ENCODE measurements at regions not wholly inside any gene's neighbourhood (a gene's known extent, or its start where the extent isn't known, plus 50 kb on each side); places are given as distances from the start of the nearest gene placed in this dataset.

DNA sequence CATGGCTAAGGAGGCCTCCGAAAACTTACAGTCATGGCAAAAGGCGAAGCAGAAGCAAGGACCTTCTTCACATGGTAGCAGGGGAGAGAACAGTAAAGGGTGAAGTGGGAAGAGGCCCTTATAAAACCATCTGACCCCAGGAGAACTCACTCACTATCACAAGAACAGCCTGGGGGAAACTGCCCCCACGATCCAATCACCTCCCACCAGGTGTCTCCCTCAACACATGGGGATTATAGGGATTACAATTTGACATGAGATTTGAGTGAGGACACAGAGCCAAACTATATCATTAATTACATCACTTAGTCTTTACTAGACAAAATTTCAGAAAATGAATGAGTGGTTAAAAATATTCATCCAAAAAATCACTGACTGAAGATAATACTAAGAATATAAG is 453.6 kb downstream of the COL12A1 start:
- peaks cover 8% of the 10 kb centered on the region for H3K4me1 ChIP-seq
- no peak overlapping the region for H3K27ac ChIP-seq
- TF ChIP-seq, protein P1, sequence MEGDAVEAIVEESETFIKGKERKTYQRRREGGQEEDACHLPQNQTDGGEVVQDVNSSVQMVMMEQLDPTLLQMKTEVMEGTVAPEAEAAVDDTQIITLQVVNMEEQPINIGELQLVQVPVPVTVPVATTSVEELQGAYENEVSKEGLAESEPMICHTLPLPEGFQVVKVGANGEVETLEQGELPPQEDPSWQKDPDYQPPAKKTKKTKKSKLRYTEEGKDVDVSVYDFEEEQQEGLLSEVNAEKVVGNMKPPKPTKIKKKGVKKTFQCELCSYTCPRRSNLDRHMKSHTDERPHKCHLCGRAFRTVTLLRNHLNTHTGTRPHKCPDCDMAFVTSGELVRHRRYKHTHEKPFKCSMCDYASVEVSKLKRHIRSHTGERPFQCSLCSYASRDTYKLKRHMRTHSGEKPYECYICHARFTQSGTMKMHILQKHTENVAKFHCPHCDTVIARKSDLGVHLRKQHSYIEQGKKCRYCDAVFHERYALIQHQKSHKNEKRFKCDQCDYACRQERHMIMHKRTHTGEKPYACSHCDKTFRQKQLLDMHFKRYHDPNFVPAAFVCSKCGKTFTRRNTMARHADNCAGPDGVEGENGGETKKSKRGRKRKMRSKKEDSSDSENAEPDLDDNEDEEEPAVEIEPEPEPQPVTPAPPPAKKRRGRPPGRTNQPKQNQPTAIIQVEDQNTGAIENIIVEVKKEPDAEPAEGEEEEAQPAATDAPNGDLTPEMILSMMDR (IDR thresholded peaks at IDR 0.05): no peak
- TF ChIP-seq POLR2AphosphoS5 (IDR thresholded peaks at IDR 0.05; ENCODE audit: insufficient read depth in 1 of 2, low read depth in 1 of 2) (no peak), POLR2A (IDR thresholded peaks at IDR 0.05) (no peak)
- no peaks in the 10 kb centered on the region for H3K9me3 ChIP-seq
- H3K27me3 ChIP-seq: no peaks in the 10 kb centered on the region
- H3K36me3 ChIP-seq: no peaks in the 10 kb centered on the region
- H3K4me3 ChIP-seq: no peak overlapping the region
- intact Hi-C loops (cut with DNase I): no loop called here
- no peak for DNase-seq (ENCODE audit: extremely low spot score in 2 of 2)

DNA sequence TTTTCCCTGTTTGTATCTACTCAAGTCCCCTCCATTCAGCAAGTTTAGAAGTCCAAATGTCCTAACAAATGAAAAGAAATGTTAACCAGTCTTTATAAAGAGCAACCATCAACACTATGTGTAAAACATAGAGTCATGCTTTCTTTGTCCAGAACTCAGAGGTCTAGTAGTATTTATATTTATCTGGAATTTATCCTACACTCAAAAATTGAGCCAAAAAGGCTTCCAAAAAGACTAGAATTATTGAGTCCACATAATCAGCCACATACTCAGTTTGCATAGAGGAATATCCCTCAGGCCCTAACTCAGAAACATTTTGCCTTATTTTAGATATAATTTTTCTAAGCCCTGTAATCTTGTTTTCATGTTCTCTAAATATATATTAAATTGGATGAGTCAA is 455.0 kb downstream of the COL12A1 start:
- TF ChIP-seq, protein P1 (IDR thresholded peaks at IDR 0.05): no peak
- TF ChIP-seq POLR2A (IDR thresholded peaks at IDR 0.05) (no peak), POLR2AphosphoS5 (IDR thresholded peaks at IDR 0.05; ENCODE audit: insufficient read depth in 1 of 2, low read depth in 1 of 2) (no peak)

DNA sequence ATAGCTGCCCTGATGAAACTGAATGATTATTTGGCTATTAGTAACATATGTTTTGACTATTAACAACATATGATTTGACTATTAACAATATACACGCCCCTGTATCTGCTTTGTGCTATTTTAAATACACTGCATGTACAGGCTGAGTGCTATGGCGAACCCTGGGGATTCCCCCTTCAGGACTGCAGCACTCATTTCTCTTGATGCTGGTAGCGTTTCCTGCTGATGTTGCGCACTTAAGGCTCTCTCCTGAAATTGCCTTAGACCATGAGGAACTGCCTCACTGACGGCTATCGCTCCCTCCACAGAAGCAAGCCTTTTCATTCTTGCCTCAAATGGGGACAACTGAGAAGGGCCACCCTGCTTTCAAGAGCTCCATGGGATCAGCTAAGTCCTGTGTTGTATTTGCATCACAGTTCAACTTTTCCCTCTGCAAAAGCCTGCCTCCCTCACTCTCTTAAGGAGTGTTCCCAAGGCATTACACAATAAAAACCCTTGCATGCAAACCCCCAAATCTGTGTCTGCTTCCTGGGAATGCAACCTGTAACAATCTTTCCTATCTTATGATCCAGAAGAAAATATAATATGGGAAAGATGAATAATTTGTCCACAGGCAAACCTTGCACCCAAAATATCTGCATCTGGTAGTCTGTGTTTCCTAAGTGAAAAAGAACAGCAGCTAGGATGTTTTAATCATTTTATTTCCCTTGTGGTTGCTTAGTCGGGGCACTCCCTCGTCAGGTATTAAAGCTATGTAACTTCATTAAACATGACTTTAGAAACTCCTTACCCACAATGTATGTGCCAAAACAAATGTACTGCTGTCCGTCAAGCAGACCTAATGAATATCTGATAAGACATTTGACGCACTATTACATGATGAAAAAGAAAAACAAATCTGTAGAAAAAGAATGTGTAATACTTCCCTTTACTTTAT is 456.4 kb downstream of the COL12A1 start:
- H3K9me3 ChIP-seq: no peaks in the 10 kb centered on the region
- no peak overlapping the region for H3K27ac ChIP-seq
- no peak for DNase-seq (ENCODE audit: extremely low spot score in 2 of 2)
- H3K36me3 ChIP-seq: no peaks in the 10 kb centered on the region
- H3K4me1 ChIP-seq: peaks cover 8% of the 10 kb centered on the region
- TF ChIP-seq, protein P1 (IDR thresholded peaks at IDR 0.05): no peak
- TF ChIP-seq POLR2AphosphoS5 (IDR thresholded peaks at IDR 0.05; ENCODE audit: insufficient read depth in 1 of 2, low read depth in 1 of 2) (no peak), POLR2A (IDR thresholded peaks at IDR 0.05) (no peak)
- no peak overlapping the region for H3K4me3 ChIP-seq
- intact Hi-C loops (cut with DNase I): no loop called here
- no peaks in the 10 kb centered on the region for H3K27me3 ChIP-seq

More for the DNA sequence above, 455.0 kb downstream of the COL12A1 start:
- Histone ChIP-seq H3K27me3 (no peaks in the 10 kb centered on the region), H3K4me3 (no peak overlapping the region), H3K36me3 (no peaks in the 10 kb centered on the region), H3K9me3 (no peaks in the 10 kb centered on the region), H3K4me1 (peaks cover 8% of the 10 kb centered on the region), H3K27ac (no peak overlapping the region)
- intact Hi-C loops (cut with DNase I): no loop called here
- DNase-seq (ENCODE audit: extremely low spot score in 2 of 2): no peak

DNA sequence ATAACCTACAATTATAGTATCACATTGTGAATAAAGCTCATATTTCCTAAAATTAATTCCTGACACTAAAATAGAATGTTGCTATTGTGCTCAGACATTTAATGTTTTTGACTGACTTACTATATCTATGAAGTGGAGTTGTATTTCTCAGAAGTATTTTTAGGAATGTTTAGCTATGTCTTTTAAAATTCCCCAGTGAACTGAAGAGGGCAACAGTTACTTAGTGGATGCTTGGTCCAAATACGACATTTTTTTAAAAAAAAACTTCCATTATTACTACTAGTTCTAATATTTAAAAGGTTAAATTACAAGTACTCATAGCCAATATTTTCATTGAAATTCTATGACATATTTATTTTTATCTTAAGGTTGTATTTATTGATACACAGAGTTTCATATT is 460.2 kb downstream of the COL12A1 start:
- Histone ChIP-seq H3K27me3 (no peaks in the 10 kb centered on the region), H3K36me3 (no peaks in the 10 kb centered on the region), H3K9me3 (no peaks in the 10 kb centered on the region), H3K4me3 (no peak overlapping the region), H3K27ac (no peak overlapping the region), H3K4me1 (peaks cover 14% of the 10 kb centered on the region)
- TF ChIP-seq POLR2AphosphoS5 (IDR thresholded peaks at IDR 0.05; ENCODE audit: insufficient read depth in 1 of 2, low read depth in 1 of 2) (no peak), POLR2A (IDR thresholded peaks at IDR 0.05) (no peak)
- TF ChIP-seq, protein P1 (IDR thresholded peaks at IDR 0.05): no peak
- intact Hi-C loops (cut with DNase I): no loop called here
- DNase-seq (ENCODE audit: extremely low spot score in 2 of 2): no peak

Data from vagina (tissue), 2 donors.